ENCODE measurements at regions not wholly inside any gene's neighbourhood (a gene's known extent, or its start where the extent isn't known, plus 50 kb on each side); places are given as distances from the start of the nearest gene placed in this dataset.

- no peak for DNase-seq (ENCODE audit: low read depth)
Observed at GRCh38 chr4:138925495-138925894, 90.1 kb upstream of the NOCT start.

- peak; percentile 68 for DNase-seq (ENCODE audit: low read depth)
Observed at GRCh38 chr4:138919094-138919936, 96.3 kb upstream of the NOCT start.

GRCh38 chr4:138918169-138918869 is 97.3 kb upstream of the NOCT start:
- DNase-seq (ENCODE audit: low read depth), result no peak

- DNase-seq (ENCODE audit: low read depth), result no peak
Observed at GRCh38 chr4:138916763-138917162, 98.8 kb upstream of the NOCT start.

- no peak for DNase-seq (ENCODE audit: low read depth)
Observed at GRCh38 chr4:138915756-138916155, 99.8 kb upstream of the NOCT start.

GRCh38 chr4:138912704-138913340 is 102.8 kb upstream of the NOCT start:
- no peak for DNase-seq (ENCODE audit: low read depth)

- DNase-seq (ENCODE audit: low read depth), result no peak
Observed at GRCh38 chr4:138911909-138912703, 103.5 kb upstream of the NOCT start.

- DNase-seq (ENCODE audit: low read depth), result peak; percentile 93
Observed at GRCh38 chr4:138910914-138911336, 104.7 kb upstream of the NOCT start.

- DNase-seq (ENCODE audit: low read depth), result peak; percentile 72
Observed at GRCh38 chr4:138910195-138910913, 105.2 kb upstream of the NOCT start.

- no peak for DNase-seq (ENCODE audit: low read depth)
Observed at GRCh38 chr4:138909587-138909986, 106.0 kb upstream of the NOCT start.

- DNase-seq (ENCODE audit: low read depth), result no peak
Observed at GRCh38 chr4:138908134-138908533, 107.4 kb upstream of the NOCT start.

- DNase-seq (ENCODE audit: low read depth), result no peak
Observed at GRCh38 chr4:138907174-138907573, 108.4 kb upstream of the NOCT start.

GRCh38 chr4:138904793-138905192 is 110.8 kb upstream of the NOCT start:
- no peak for DNase-seq (ENCODE audit: low read depth)

- no peak for DNase-seq (ENCODE audit: low read depth)
Observed at GRCh38 chr4:138903185-138903584, 112.4 kb upstream of the NOCT start.

- no peak for DNase-seq (ENCODE audit: low read depth)
Observed at GRCh38 chr4:138902705-138903104, 112.9 kb upstream of the NOCT start.

GRCh38 chr4:138901177-138901576 is 114.4 kb upstream of the NOCT start:
- no peak for DNase-seq (ENCODE audit: low read depth)

GRCh38 chr4:138899999-138900398 is 115.6 kb upstream of the NOCT start:
- no peak for DNase-seq (ENCODE audit: low read depth)

GRCh38 chr4:138898282-138898681 is 117.3 kb upstream of the NOCT start:
- peak; percentile 57 for DNase-seq (ENCODE audit: low read depth)

GRCh38 chr4:138897811-138898226 is 117.8 kb upstream of the NOCT start:
- DNase-seq (ENCODE audit: low read depth), result peak; percentile 94

- no peak for DNase-seq (ENCODE audit: low read depth)
Observed at GRCh38 chr4:138894709-138895108, 120.9 kb upstream of the NOCT start.

GRCh38 chr4:138894011-138894410 is 121.6 kb upstream of the NOCT start:
- DNase-seq (ENCODE audit: low read depth), result no peak
